ENCODE measurements at regions not wholly inside any gene's neighbourhood (a gene's known extent, or its start where the extent isn't known, plus 50 kb on each side); places are given as distances from the start of the nearest gene placed in this dataset.

DNA sequence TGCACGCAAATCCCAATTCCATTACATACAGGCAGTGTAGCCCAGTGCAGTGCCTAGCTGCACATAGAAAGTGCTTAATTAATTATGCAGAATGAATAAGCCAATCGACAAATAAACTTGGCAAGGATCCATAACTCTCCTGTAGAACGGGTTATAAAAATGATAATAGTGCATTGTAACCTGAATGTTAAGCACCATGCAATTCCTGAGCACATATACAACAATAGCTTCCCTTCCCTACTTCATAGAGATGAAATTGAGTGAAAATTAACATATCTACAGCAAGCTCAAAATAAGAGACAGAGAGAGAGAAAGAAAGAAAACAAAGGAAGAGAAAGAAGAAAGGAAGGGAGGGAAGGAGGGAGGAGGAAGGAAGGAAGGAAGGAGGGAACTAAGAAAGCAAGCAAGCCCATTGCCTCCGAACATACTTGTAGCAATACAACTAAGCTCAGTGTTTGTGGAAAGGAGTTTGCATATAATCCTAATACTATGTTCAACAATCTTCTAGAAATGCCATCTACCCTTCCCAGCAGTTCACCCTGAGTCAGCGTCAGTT is 1074.0 kb upstream of the LCORL start:
- TF ChIP-seq, protein P1, sequence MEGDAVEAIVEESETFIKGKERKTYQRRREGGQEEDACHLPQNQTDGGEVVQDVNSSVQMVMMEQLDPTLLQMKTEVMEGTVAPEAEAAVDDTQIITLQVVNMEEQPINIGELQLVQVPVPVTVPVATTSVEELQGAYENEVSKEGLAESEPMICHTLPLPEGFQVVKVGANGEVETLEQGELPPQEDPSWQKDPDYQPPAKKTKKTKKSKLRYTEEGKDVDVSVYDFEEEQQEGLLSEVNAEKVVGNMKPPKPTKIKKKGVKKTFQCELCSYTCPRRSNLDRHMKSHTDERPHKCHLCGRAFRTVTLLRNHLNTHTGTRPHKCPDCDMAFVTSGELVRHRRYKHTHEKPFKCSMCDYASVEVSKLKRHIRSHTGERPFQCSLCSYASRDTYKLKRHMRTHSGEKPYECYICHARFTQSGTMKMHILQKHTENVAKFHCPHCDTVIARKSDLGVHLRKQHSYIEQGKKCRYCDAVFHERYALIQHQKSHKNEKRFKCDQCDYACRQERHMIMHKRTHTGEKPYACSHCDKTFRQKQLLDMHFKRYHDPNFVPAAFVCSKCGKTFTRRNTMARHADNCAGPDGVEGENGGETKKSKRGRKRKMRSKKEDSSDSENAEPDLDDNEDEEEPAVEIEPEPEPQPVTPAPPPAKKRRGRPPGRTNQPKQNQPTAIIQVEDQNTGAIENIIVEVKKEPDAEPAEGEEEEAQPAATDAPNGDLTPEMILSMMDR (IDR thresholded peaks at IDR 0.05): no peak
- no peak for TF ChIP-seq POLR2A (IDR thresholded peaks at IDR 0.05)

All from heart left ventricle (tissue), 13 donors.